Neural cell (in vitro differentiated cells): ENCODE measurements at regions not wholly inside any gene's neighbourhood (a gene's known extent, or its start where the extent isn't known, plus 50 kb on each side); places are given as distances from the start of the nearest gene placed in this dataset.

Experiments used
- H2AFZ ChIP-seq: fragments of 200-600, 300-800 bp; sonication (generic), shearing (Covaris generic); 2 replicates; pipeline ENCODE4 v1.6.0; 2014; ENCODE audit warnings: low read depth, mild to moderate bottlenecking, antibody characterized with exemption, low read length, moderate library complexity
- H3F3A ChIP-seq: fragments of 200-600 bp; shearing (Covaris generic); 2 replicates; pipeline ENCODE4 v1.6.1; 2016; ENCODE audit warnings: mild to moderate bottlenecking, moderate library complexity, mixed read lengths, antibody characterized with exemption, low read length; ENCODE audit not compliant: insufficient read depth, poor library complexity, severe bottlenecking
- H3K27ac ChIP-seq: fragments of 200-600, 300-800 bp; sonication (generic), shearing (Covaris generic); 2 replicates; pipeline ENCODE4 v1.5.1; 2014; ENCODE audit warnings: mild to moderate bottlenecking, low read length, moderate library complexity
- H3K27me3 ChIP-seq: fragments of 300-800, 200-600 bp; sonication (generic), shearing (Covaris generic); 2 replicates; pipeline ENCODE4 v1.6.0; 2014; ENCODE audit warnings: mild to moderate bottlenecking, low read depth, low read length, moderate library complexity; ENCODE audit not compliant: insufficient read depth
- H3K36me3 ChIP-seq: fragments of 300-800, 200-600 bp; sonication (generic), shearing (Covaris generic); 2 replicates; pipeline ENCODE4 v1.5.1; 2014; ENCODE audit warnings: mild to moderate bottlenecking, antibody characterized with exemption, low read length, moderate library complexity; ENCODE audit not compliant: insufficient read depth
- H3K4me2 ChIP-seq: fragments of 300-800, 200-600 bp; sonication (generic), shearing (Covaris generic); 2 replicates; pipeline ENCODE4 v1.6.0; 2014; ENCODE audit warnings: mild to moderate bottlenecking, low read length
- H3K4me3 ChIP-seq: fragments of 300-800, 200-600 bp; sonication (generic), shearing (Covaris generic); 2 replicates; pipeline ENCODE4 v1.5.1; 2014; ENCODE audit warnings: mild to moderate bottlenecking, low read length, moderate library complexity
- H3K79me2 ChIP-seq: fragments of 200-600 bp; shearing (Covaris generic); replicated peaks from 2 replicates; pipeline ENCODE4 v1.6.0; 2014; ENCODE audit warnings: mild to moderate bottlenecking, low read length, moderate library complexity; ENCODE audit not compliant: insufficient read depth
- H3K9ac ChIP-seq: fragments of 300-800, 200-600 bp; sonication (generic), shearing (Covaris generic); 2 replicates; pipeline ENCODE4 v1.6.1; 2016; ENCODE audit warnings: mild to moderate bottlenecking, low read length, mixed read lengths
- H3K9me2 ChIP-seq: fragments of 200-600 bp; shearing (Covaris generic); 2 replicates; pipeline ENCODE4 v1.6.1; 2016; ENCODE audit warnings: mild to moderate bottlenecking, low read length, mixed read lengths; ENCODE audit not compliant: insufficient read depth
- H3K9me3 ChIP-seq: fragments of 200-600, 300-800 bp; sonication (generic), shearing (Covaris generic); 2 replicates; pipeline ENCODE4 v1.6.1; 2016; ENCODE audit warnings: mild to moderate bottlenecking, mixed run types, low read length, moderate library complexity, mixed read lengths
- H4K20me1 ChIP-seq: fragments of 200-600 bp; shearing (Covaris generic); 2 replicates; pipeline ENCODE4 v1.6.1; 2016; ENCODE audit warnings: mild to moderate bottlenecking, mixed run types; ENCODE audit not compliant: insufficient read depth
- CTCF ChIP-seq: fragments of 450-650 bp; IDR thresholded peaks from 2 replicates; pipeline ENCODE4 v1.5.1; 2014; ENCODE audit warnings: antibody characterized with exemption, mild to moderate bottlenecking, moderate library complexity; ENCODE audit not compliant: poor library complexity, severe bottlenecking
- EP300 ChIP-seq: fragments of 450-650 bp; conservative IDR thresholded peaks from 2 replicates; pipeline ENCODE4 v1.6.1; 2014; ENCODE audit warnings: antibody characterized with exemption, mild to moderate bottlenecking, moderate library complexity; ENCODE audit not compliant: poor library complexity, severe bottlenecking
- EZH2 ChIP-seq: fragments of 200-600, 300-800 bp; shearing (Covaris generic), sonication (generic); IDR thresholded peaks from 2 replicates; pipeline ENCODE4 v1.6.1; 2014; ENCODE audit warnings: antibody characterized with exemption, low read length, borderline replicate concordance, mild to moderate bottlenecking; ENCODE audit not compliant: insufficient read depth, poor library complexity, severe bottlenecking
- MXI1 ChIP-seq: fragments of 450-650 bp; conservative IDR thresholded peaks from 2 replicates; pipeline ENCODE4 v1.6.1; 2014; ENCODE audit warnings: antibody characterized with exemption, mild to moderate bottlenecking; ENCODE audit not compliant: poor library complexity, severe bottlenecking
- POLR2AphosphoS5 ChIP-seq: IDR thresholded peaks from 2 replicates; pipeline ENCODE4 v1.6.1; 2012
- RAD21 ChIP-seq: fragments of 450-650 bp; conservative IDR thresholded peaks from 2 replicates; pipeline ENCODE4 v1.6.1; 2014; ENCODE audit warnings: antibody characterized with exemption, mild to moderate bottlenecking, moderate library complexity
- SMC3 ChIP-seq: fragments of 450-650 bp; conservative IDR thresholded peaks from 2 replicates; pipeline ENCODE4 v1.6.1; 2014; ENCODE audit warnings: antibody characterized with exemption, mild to moderate bottlenecking, moderate library complexity; ENCODE audit not compliant: poor library complexity
- TAF1 ChIP-seq: IDR thresholded peaks from 2 replicates; pipeline ENCODE4 v1.6.1; 2012; ENCODE audit warnings: low read depth
- TF ChIP-seq, protein P1 (sequence below): IDR thresholded peaks from 2 replicates; pipeline ENCODE4 v1.6.1; 2012; ENCODE audit warnings: borderline replicate concordance

DNA sequence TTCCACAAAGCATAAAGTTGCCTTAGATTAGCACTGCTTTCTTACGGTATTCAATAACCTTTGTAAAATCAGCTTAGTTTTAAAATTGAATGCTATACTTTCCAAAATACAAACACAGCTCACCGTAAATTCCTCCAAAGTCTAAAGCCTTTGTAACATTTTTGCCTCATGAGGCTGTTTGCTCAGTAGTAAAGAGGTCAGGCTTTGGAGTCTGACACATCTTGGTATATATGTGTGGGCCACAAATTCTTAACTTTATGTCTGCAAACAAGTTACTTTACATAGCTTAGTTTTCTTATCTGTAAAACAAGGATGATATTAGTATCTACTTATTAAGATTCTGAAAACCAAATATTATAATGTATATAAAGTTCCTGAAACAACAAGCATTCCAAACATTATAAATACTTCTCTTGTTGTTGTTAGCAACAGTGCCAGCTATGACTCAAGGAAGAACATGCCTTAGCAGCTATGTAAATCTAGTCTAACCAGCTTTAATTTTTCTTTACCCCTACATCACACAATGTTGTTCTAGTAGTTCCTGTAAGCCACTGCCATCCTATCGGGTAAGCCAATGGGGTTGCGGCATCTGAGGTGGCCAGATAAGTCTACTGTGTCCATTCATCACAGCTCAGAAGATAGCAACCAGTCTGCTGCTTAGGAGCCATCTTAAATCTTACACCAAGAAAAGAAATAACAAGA lies 709.0 kb downstream of the KLHL13 start:
- Histone ChIP-seq H3K4me2 (no peak overlapping the region), H3K9me3 (no peaks in the 10 kb centered on the region), H3K9me2 (no peaks in the 10 kb centered on the region), H3K36me3 (no peaks in the 10 kb centered on the region), H3F3A (no peaks in the 10 kb centered on the region), H3K4me3 (no peak overlapping the region), H4K20me1 (no peaks in the 10 kb centered on the region), H3K27ac (no peak overlapping the region), H2AFZ (no peak overlapping the region), H3K27me3 (no peaks in the 10 kb centered on the region), H3K9ac (no peak overlapping the region), H3K79me2 (no peaks in the 10 kb centered on the region)
- TF ChIP-seq, protein P1, sequence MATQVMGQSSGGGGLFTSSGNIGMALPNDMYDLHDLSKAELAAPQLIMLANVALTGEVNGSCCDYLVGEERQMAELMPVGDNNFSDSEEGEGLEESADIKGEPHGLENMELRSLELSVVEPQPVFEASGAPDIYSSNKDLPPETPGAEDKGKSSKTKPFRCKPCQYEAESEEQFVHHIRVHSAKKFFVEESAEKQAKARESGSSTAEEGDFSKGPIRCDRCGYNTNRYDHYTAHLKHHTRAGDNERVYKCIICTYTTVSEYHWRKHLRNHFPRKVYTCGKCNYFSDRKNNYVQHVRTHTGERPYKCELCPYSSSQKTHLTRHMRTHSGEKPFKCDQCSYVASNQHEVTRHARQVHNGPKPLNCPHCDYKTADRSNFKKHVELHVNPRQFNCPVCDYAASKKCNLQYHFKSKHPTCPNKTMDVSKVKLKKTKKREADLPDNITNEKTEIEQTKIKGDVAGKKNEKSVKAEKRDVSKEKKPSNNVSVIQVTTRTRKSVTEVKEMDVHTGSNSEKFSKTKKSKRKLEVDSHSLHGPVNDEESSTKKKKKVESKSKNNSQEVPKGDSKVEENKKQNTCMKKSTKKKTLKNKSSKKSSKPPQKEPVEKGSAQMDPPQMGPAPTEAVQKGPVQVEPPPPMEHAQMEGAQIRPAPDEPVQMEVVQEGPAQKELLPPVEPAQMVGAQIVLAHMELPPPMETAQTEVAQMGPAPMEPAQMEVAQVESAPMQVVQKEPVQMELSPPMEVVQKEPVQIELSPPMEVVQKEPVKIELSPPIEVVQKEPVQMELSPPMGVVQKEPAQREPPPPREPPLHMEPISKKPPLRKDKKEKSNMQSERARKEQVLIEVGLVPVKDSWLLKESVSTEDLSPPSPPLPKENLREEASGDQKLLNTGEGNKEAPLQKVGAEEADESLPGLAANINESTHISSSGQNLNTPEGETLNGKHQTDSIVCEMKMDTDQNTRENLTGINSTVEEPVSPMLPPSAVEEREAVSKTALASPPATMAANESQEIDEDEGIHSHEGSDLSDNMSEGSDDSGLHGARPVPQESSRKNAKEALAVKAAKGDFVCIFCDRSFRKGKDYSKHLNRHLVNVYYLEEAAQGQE = no peak

GRCh38 chrX:117400839-117401238 lies 715.8 kb downstream of the KLHL13 start:
- Histone ChIP-seq H4K20me1 (no peaks in the 10 kb centered on the region), H3K27ac (no peak overlapping the region), H3K9ac (no peak overlapping the region), H3F3A (no peaks in the 10 kb centered on the region), H3K79me2 (no peaks in the 10 kb centered on the region), H3K9me3 (no peaks in the 10 kb centered on the region), H3K36me3 (no peaks in the 10 kb centered on the region), H3K4me2 (no peak overlapping the region), H3K27me3 (no peaks in the 10 kb centered on the region), H3K4me3 (no peak overlapping the region), H2AFZ (no peak overlapping the region), H3K9me2 (no peaks in the 10 kb centered on the region)
- TF ChIP-seq, protein P1 = no peak
- no peak for TF ChIP-seq EZH2
- TF ChIP-seq MXI1 = no peak
- TF ChIP-seq POLR2AphosphoS5 = no peak
- TF ChIP-seq RAD21 = no peak
- TF ChIP-seq SMC3 = no peak
- TF ChIP-seq EP300 = no peak
- no peak for TF ChIP-seq CTCF
- TF ChIP-seq TAF1 = no peak
